ENCODE measurements at regions not wholly inside any gene's neighbourhood (a gene's known extent, or its start where the extent isn't known, plus 50 kb on each side); places are given as distances from the start of the nearest gene placed in this dataset.

DNA sequence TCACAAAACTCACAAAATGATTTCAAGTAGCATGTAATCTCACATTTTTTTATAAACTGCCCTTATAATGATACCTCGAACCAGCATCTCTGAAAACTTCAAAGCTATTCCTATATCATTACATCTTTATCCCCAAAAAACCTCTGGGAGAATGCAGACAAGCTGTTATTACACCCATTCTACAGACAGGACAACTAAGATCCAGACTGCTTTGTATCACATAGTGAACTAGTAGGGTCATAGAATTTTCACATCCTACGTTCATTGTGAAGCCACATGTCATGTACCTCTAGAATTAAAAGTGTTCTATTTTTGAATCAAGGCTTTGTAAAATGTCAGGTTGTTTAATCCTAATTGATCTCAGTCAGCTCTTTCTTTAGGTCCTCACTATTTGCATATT is 98.7 kb upstream of the RAP2B start:
- TF ChIP-seq, protein P1, sequence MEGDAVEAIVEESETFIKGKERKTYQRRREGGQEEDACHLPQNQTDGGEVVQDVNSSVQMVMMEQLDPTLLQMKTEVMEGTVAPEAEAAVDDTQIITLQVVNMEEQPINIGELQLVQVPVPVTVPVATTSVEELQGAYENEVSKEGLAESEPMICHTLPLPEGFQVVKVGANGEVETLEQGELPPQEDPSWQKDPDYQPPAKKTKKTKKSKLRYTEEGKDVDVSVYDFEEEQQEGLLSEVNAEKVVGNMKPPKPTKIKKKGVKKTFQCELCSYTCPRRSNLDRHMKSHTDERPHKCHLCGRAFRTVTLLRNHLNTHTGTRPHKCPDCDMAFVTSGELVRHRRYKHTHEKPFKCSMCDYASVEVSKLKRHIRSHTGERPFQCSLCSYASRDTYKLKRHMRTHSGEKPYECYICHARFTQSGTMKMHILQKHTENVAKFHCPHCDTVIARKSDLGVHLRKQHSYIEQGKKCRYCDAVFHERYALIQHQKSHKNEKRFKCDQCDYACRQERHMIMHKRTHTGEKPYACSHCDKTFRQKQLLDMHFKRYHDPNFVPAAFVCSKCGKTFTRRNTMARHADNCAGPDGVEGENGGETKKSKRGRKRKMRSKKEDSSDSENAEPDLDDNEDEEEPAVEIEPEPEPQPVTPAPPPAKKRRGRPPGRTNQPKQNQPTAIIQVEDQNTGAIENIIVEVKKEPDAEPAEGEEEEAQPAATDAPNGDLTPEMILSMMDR (IDR thresholded peaks at IDR 0.05; ENCODE audit: insufficient read depth, missing control alignments), result no peak
- FAIRE-seq (no peak), DNase-seq (ENCODE audit: insufficient read length, low spot score) (no peak)

DNA sequence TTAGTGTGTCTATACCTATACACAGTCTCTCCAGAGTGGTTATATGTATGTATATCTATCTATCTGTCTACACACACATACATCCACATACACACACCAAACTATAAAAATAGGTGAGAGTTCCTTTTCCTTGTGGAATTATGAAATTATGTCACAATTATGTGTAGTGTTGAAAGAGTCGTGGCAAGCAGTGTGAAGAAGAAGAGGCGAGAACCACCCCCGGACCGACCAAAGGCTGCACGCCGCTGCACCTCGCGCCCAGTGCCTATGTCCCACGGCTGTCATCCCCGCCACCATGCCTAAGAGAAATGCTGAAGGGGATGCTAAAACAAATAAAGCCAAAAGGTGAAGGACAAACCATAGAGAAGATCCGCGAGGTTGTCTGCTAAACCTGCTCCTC is 95.0 kb upstream of the RAP2B start:
- no peak for DNase-seq (ENCODE audit: insufficient read length, low spot score)
- TF ChIP-seq, protein P1 (IDR thresholded peaks at IDR 0.05; ENCODE audit: insufficient read depth, missing control alignments), result no peak
- no peak for FAIRE-seq

DNA sequence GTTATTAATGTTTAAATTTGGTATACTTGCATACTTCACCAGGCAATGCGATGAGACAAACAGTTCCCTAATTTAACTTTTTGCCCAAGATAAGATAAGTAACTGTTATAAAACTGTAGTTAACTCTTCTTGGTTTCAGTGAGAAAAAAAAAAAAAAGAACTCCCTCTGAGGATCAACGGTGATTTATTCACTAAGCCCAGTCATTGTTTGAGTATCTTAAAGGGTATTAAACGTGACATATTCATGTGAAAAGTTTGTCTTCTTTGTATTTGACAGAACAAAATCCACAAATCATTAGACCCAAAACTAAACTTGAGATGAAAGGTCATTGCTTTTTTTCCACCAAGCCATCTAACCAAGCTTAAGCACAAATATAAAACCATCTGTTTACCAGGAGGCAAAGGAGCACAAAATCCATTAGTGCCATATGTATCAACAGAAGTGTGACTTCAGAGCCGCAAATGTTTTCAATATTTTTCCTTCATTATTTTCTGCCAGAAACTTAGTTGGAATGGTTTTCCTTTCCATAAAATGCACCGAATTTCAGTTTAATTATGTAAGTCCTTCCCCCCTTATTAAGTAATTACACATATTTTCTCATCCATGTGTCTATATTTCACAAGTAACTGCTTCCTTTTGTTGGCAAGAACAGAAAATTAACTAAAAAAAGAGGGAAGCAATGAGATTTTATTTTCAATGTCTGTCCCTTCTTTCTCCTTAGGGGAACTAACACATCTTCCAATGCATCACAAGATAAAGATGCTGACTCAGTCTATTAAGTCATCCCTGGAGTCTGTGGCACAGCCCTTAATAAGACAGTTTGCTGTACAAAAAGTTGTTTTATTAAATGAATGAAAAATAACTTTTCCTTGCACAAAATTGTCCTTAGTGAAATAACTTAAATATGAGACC is 92.2 kb upstream of the RAP2B start:
- DNase-seq (ENCODE audit: insufficient read length, low spot score), result no peak
- FAIRE-seq, result no peak

DNA sequence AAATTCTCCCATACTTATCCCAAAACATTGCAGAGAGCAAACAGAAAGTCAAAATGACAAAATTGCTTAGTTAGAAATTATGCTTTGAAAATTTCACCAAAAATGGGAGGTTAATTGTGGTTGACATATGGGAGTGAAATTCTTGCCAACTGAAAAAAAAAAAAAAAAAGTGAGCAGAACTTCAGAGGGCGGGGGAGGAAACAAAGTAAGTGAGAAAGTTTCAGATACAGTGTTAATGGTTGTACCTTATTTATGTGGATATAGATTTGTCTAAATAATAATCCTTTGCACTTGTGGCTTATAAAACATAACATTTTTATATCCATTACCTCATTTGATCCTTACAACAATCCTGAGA is 91.5 kb upstream of the RAP2B start:
- TF ChIP-seq, protein P1 (IDR thresholded peaks at IDR 0.05; ENCODE audit: insufficient read depth, missing control alignments), result no peak
- FAIRE-seq (no peak), DNase-seq (ENCODE audit: insufficient read length, low spot score) (no peak)

More for the DNA sequence above, 92.2 kb upstream of the RAP2B start:
- TF ChIP-seq, protein P1 (IDR thresholded peaks at IDR 0.05; ENCODE audit: insufficient read depth, missing control alignments), result no peak

DNA sequence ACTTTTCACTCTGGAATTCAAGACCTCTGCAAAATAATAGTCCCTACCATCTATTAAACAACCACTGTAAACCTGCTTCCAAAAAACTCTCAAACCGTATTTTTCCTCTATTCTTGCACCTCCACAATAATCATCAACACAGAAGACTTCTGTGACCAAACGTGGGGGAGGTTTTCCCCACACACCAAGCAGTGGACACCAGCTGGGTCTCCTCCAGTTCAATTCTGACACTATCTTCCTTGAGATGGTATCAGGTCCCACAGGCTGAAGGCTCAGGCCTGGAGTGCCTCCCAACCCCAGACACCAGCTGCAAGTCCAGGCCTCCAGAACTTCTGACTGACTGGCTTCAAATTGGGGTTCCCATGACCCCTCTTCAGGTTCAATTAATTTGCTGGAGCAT is 89.6 kb upstream of the RAP2B start:
- TF ChIP-seq, protein P1 (IDR thresholded peaks at IDR 0.05; ENCODE audit: insufficient read depth, missing control alignments), result no peak
- FAIRE-seq (no peak), DNase-seq (ENCODE audit: insufficient read length, low spot score) (no peak)

DNA sequence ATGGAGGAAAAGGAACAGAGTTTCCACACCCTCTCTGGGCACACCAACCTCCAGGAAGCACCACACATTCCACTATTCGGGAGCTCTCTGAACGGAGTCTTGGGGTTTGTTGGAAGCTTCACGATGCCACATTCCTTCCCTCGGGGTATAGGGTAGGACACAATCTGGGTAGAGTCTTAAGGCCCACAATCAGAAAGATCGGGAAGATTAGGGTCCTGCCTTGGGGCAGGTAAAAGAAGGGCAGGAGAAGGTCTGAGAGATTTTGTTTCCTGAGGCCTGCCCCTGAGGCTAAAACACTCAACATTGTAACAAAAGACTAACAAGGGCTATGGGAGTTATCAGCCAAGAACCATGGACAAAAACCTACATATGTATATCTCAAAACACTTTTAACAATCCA is 89.2 kb upstream of the RAP2B start:
- no peak for DNase-seq (ENCODE audit: insufficient read length, low spot score)

More for the DNA sequence above, 89.2 kb upstream of the RAP2B start:
- TF ChIP-seq, protein P1 (IDR thresholded peaks at IDR 0.05; ENCODE audit: insufficient read depth, missing control alignments), result no peak
- FAIRE-seq, result no peak

All from D721Med (cell line).